Keratinocyte (primary cell): ENCODE measurements at regions not wholly inside any gene's neighbourhood (a gene's known extent, or its start where the extent isn't known, plus 50 kb on each side); places are given as distances from the start of the nearest gene placed in this dataset.
"Not testable (repeated sequence)": the region's sequence is repeated elsewhere in the genome, so short reads cannot be mapped to it uniquely, and the experiment has no call there.

ENCODE experiments used
- DNase-seq: peaks from one replicate; pipeline ENCODE4 v3.0.0-alpha.2; 2011; ENCODE audit warnings: low read depth, missing footprints, low spot score
- FAIRE-seq: peaks from 2 replicates; lab custom pipeline; 2011; peaks lifted over from hg19 to GRCh38; lab: Jason Lieb, UNC
- H2AFZ ChIP-seq: 2 replicates; pipeline ENCODE4 v1.6.0; 2012; ENCODE audit warnings: low read length, control low read depth, inconsistent platforms; ENCODE audit not compliant: control insufficient read depth
- H3K27ac ChIP-seq: 2 replicates; pipeline ENCODE4 v1.5.1; 2011; ENCODE audit warnings: low read length; ENCODE audit not compliant: control insufficient read depth, insufficient read depth
- H3K27me3 ChIP-seq: 3 replicates; pipeline ENCODE4 v1.6.0; 2011; ENCODE audit warnings: low read length; ENCODE audit not compliant: control insufficient read depth, insufficient read depth; ENCODE audit errors: extremely low read depth
- H3K36me3 ChIP-seq, 2 experiments: 2 replicates in 1 of 2; 3 replicates in 1 of 2; pipeline ENCODE4 v1.5.1; 2011; ENCODE audit warnings: low read length in 2 of 2, mild to moderate bottlenecking in 1 of 2; ENCODE audit not compliant: control insufficient read depth in 2 of 2, insufficient read depth in 2 of 2; ENCODE audit errors: extremely low read depth in 1 of 2
- H3K4me1 ChIP-seq: 3 replicates; pipeline ENCODE4 v1.5.1; 2011; ENCODE audit warnings: low read length; ENCODE audit not compliant: control insufficient read depth, insufficient read depth; ENCODE audit errors: extremely low read depth
- H3K4me2 ChIP-seq: 3 replicates; pipeline ENCODE4 v1.6.0; 2011; ENCODE audit warnings: low read depth, low read length; ENCODE audit not compliant: control insufficient read depth, insufficient read depth; ENCODE audit errors: extremely low read depth
- H3K4me3 ChIP-seq, 3 experiments: fragments of 200-600 bp in 1 of 3; sonication (generic) in 1 of 3; 2 replicates in 2 of 3; 3 replicates in 1 of 3; pipeline ENCODE4 v1.5.1; 2011 to 2016; ENCODE audit warnings: low read length in 3 of 3, mild to moderate bottlenecking in 3 of 3, control low read depth in 2 of 3, inconsistent platforms in 1 of 3, low read depth in 1 of 3, mixed read lengths in 1 of 3, mixed run types in 1 of 3, moderate library complexity in 1 of 3; ENCODE audit not compliant: control insufficient read depth in 2 of 3, insufficient read depth in 2 of 3; ENCODE audit errors: extremely low read depth in 1 of 3
- H3K79me2 ChIP-seq: 2 replicates; pipeline ENCODE4 v1.6.0; 2012; ENCODE audit warnings: low read length; ENCODE audit not compliant: control insufficient read depth, insufficient read depth
- H3K9ac ChIP-seq: 3 replicates; pipeline ENCODE4 v1.6.0; 2011; ENCODE audit warnings: low read length; ENCODE audit not compliant: control insufficient read depth, insufficient read depth; ENCODE audit errors: extremely low read depth
- H3K9me1 ChIP-seq: 3 replicates; pipeline ENCODE4 v1.6.0; 2011; ENCODE audit warnings: low read length; ENCODE audit not compliant: control insufficient read depth, insufficient read depth; ENCODE audit errors: extremely low read depth
- H3K9me3 ChIP-seq: 2 replicates; pipeline ENCODE4 v1.5.1; 2012; ENCODE audit warnings: low read depth, low read length; ENCODE audit not compliant: control insufficient read depth
- H4K20me1 ChIP-seq: 3 replicates; pipeline ENCODE4 v1.6.0; 2011; ENCODE audit warnings: low read length; ENCODE audit not compliant: control insufficient read depth, insufficient read depth; ENCODE audit errors: extremely low read depth
- CTCF ChIP-seq, 3 experiments: IDR thresholded peaks in 1 of 3; conservative IDR thresholded peaks in 1 of 3; optimal IDR thresholded peaks in 1 of 3; 2 replicates in 2 of 3; 3 replicates in 1 of 3; pipeline versions ENCODE3 to v1.5.1; 2011; ENCODE audit warnings: low read length in 3 of 3, mild to moderate bottlenecking in 3 of 3, moderate library complexity in 2 of 3, control low read depth in 1 of 3, inconsistent platforms in 1 of 3; ENCODE audit not compliant: insufficient read depth in 2 of 3; ENCODE audit errors: extremely low read depth in 1 of 3
- EZH2 ChIP-seq: IDR thresholded peaks from one replicate; pipeline ENCODE4 v1.6.1; 2012; ENCODE audit warnings: inconsistent platforms, mild to moderate bottlenecking, low read length, moderate library complexity
- dilution Hi-C: fragments of 300-500 bp; cut with MboI; formaldehyde crosslinking; loops from one replicate; pipeline ENCODE4 v1.7.0; 2020; ENCODE audit warnings: low sequenced_read_pairs; ENCODE audit not compliant: extremely low pct_ligation_motif_present

- Histone ChIP-seq H3K4me2 (no peak overlapping the region), H2AFZ (no peak overlapping the region), H3K4me1 (no peaks in the 10 kb centered on the region), H3K9me3 (no peaks in the 10 kb centered on the region), H3K9ac (no peak overlapping the region), H3K36me3 (no peaks in the 10 kb centered on the region), H3K27ac (no peak overlapping the region), H3K9me1 (no peaks in the 10 kb centered on the region), H4K20me1 (no peaks in the 10 kb centered on the region), H3K79me2 (no peaks in the 10 kb centered on the region), H3K27me3 (no peaks in the 10 kb centered on the region), H3K4me3 (no peak overlapping the region)
- dilution Hi-C loops = no loop called here
- DNase-seq (no peak), FAIRE-seq (no peak)
- no peak for TF ChIP-seq EZH2
- no peak for TF ChIP-seq CTCF (optimal IDR thresholded peaks at IDR 0.05 in 1 of 3, IDR thresholded peaks at IDR 0.05 in 1 of 3, conservative IDR thresholded peaks at IDR 0.05 in 1 of 3; ENCODE audit: extremely low read depth in 1 of 3, insufficient read depth in 2 of 3, low read length in 3 of 3)
Observed at GRCh38 chr14:43548368-43548767, 958.7 kb downstream of the FSCB start.

DNA sequence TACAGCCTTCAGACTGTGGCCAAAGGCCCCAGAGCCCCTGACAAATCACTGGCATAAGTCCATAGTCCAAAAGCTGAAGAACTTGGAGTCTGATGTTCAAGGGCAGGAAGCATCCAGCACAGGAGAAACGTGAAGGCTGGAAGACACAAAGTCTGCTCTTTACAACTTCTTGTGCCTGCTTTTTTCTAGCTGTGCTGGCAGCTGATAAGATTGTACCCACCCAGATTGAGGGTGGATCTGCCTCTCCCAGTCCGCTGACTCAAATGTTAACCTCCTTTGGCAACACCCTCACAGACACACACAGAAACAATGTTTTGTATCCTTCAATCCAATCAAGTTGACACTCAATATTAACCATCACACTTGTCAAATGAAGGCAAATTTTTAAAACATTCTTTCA is 959.5 kb downstream of the FSCB start:
- H2AFZ ChIP-seq, dilution Hi-C loops, H3K27ac ChIP-seq, H3K4me3 ChIP-seq, H3K27me3 ChIP-seq, DNase-seq, H4K20me1 ChIP-seq, H3K36me3 ChIP-seq, H3K4me2 ChIP-seq, H3K4me1 ChIP-seq, H3K9ac ChIP-seq, H3K9me3 ChIP-seq, FAIRE-seq, H3K9me1 ChIP-seq, H3K79me2 ChIP-seq: not testable (repeated sequence)

DNA sequence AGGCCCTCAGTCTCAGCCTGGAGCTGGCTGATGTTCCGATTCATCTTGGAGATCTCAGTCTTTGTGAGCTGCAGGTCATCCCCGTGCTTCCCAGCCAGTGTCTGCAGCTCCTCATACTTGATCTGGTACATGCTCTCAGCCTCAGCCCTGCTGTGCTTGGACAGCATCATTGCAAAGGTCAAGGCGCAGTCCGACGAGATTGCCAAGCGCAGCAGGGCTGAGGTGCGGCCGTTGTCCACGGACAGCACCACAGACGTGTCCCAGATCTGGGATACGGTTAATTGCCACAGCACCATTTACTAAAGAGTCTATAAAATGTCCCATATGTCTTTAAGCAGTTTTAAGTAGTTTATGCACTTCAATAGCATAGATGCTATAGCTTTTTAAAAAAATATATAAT is 965.7 kb downstream of the FSCB start:
- H3K9me1 ChIP-seq = no peaks in the 10 kb centered on the region
- no peaks in the 10 kb centered on the region for H3K36me3 ChIP-seq
- H3K27ac ChIP-seq = no peak overlapping the region
- TF ChIP-seq CTCF (optimal IDR thresholded peaks at IDR 0.05 in 1 of 3, IDR thresholded peaks at IDR 0.05 in 1 of 3, conservative IDR thresholded peaks at IDR 0.05 in 1 of 3; ENCODE audit: extremely low read depth in 1 of 3, insufficient read depth in 2 of 3, low read length in 3 of 3) = no peak
- no peak for TF ChIP-seq EZH2
- no peaks in the 10 kb centered on the region for H3K4me1 ChIP-seq
- H3K4me2 ChIP-seq = no peak overlapping the region
- no peak for FAIRE-seq
- DNase-seq = no peak
- H3K27me3 ChIP-seq = no peaks in the 10 kb centered on the region
- no peak overlapping the region for H3K4me3 ChIP-seq
- H4K20me1 ChIP-seq = no peaks in the 10 kb centered on the region
- H3K79me2 ChIP-seq = no peaks in the 10 kb centered on the region
- no peak overlapping the region for H2AFZ ChIP-seq
- dilution Hi-C loops = no loop called here
- peaks cover 4% of the 10 kb centered on the region for H3K9me3 ChIP-seq
- H3K9ac ChIP-seq = no peak overlapping the region
